ENCODE measurements at regions not wholly inside any gene's neighbourhood (a gene's known extent, or its start where the extent isn't known, plus 50 kb on each side); places are given as distances from the start of the nearest gene placed in this dataset.

- H3K27me3 ChIP-seq (ENCODE audit: control insufficient read depth, insufficient read depth, low read length, poor library complexity, severe bottlenecking) = no peaks in the 10 kb centered on the region
- H3K4me1 ChIP-seq (ENCODE audit: control insufficient read depth, insufficient read depth, low read length) = no peaks in the 10 kb centered on the region
- no peak overlapping the region for H3K4me3 Mint-ChIP-seq
- H3K9ac ChIP-seq (ENCODE audit: extremely low read depth, low read length, poor library complexity, severe bottlenecking) = no peak overlapping the region
- H3K4me1 Mint-ChIP-seq = no peaks in the 10 kb centered on the region
- no peak overlapping the region for H3K4me3 ChIP-seq (ENCODE audit: low read length)
- H3K27ac Mint-ChIP-seq = no peak overlapping the region
- H3K27ac ChIP-seq (ENCODE audit: low read depth, low read length) = no peak overlapping the region
- H3K9me3 ChIP-seq (ENCODE audit: control insufficient read depth, low read length) = peaks cover 6% of the 10 kb centered on the region
- H3K36me3 ChIP-seq (ENCODE audit: control insufficient read depth, insufficient read depth, low read length) = no peaks in the 10 kb centered on the region
- H3K9me3 Mint-ChIP-seq = peaks cover 16% of the 10 kb centered on the region
- no peaks in the 10 kb centered on the region for H3K27me3 Mint-ChIP-seq (ENCODE audit: insufficient read depth)
- no peak for DNase-seq
- no peaks in the 10 kb centered on the region for H3K36me3 Mint-ChIP-seq (ENCODE audit: low read depth)
- TF ChIP-seq, protein P1, sequence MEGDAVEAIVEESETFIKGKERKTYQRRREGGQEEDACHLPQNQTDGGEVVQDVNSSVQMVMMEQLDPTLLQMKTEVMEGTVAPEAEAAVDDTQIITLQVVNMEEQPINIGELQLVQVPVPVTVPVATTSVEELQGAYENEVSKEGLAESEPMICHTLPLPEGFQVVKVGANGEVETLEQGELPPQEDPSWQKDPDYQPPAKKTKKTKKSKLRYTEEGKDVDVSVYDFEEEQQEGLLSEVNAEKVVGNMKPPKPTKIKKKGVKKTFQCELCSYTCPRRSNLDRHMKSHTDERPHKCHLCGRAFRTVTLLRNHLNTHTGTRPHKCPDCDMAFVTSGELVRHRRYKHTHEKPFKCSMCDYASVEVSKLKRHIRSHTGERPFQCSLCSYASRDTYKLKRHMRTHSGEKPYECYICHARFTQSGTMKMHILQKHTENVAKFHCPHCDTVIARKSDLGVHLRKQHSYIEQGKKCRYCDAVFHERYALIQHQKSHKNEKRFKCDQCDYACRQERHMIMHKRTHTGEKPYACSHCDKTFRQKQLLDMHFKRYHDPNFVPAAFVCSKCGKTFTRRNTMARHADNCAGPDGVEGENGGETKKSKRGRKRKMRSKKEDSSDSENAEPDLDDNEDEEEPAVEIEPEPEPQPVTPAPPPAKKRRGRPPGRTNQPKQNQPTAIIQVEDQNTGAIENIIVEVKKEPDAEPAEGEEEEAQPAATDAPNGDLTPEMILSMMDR (conservative IDR thresholded peaks at IDR 0.05) = no peak
Measured at GRCh38 chr6:140697585-140697984, 1323.1 kb upstream of the CITED2 start.

- no peaks in the 10 kb centered on the region for H3K9me3 ChIP-seq (ENCODE audit: control insufficient read depth, low read length)
- no peak for DNase-seq
- H3K27me3 Mint-ChIP-seq (ENCODE audit: insufficient read depth) = no peaks in the 10 kb centered on the region
- no peaks in the 10 kb centered on the region for H3K4me1 Mint-ChIP-seq
- no peaks in the 10 kb centered on the region for H3K36me3 Mint-ChIP-seq (ENCODE audit: low read depth)
- H3K4me3 ChIP-seq (ENCODE audit: low read length) = no peak overlapping the region
- TF ChIP-seq, protein P1 (conservative IDR thresholded peaks at IDR 0.05) = no peak
- H3K4me1 ChIP-seq (ENCODE audit: control insufficient read depth, insufficient read depth, low read length) = no peaks in the 10 kb centered on the region
- WGBS, 2 experiments (ENCODE audit: insufficient coverage in 1 of 2, insufficient read length in 1 of 2) = 91% methylated on average over 1 of the region's 1 CpG; no CpG with 5 or more reads in 1 of the 2 experiments
- H3K27ac Mint-ChIP-seq = no peak overlapping the region
- H3K9me3 Mint-ChIP-seq = no peaks in the 10 kb centered on the region
- H3K36me3 ChIP-seq (ENCODE audit: control insufficient read depth, insufficient read depth, low read length) = no peaks in the 10 kb centered on the region
- no peak overlapping the region for H3K4me3 Mint-ChIP-seq
- H3K27ac ChIP-seq (ENCODE audit: low read depth, low read length) = no peak overlapping the region
- H3K27me3 ChIP-seq (ENCODE audit: control insufficient read depth, insufficient read depth, low read length, poor library complexity, severe bottlenecking) = no peaks in the 10 kb centered on the region
- no peak overlapping the region for H3K9ac ChIP-seq (ENCODE audit: extremely low read depth, low read length, poor library complexity, severe bottlenecking)
Measured at GRCh38 chr6:140684776-140685550, 1310.5 kb upstream of the CITED2 start.

DNA sequence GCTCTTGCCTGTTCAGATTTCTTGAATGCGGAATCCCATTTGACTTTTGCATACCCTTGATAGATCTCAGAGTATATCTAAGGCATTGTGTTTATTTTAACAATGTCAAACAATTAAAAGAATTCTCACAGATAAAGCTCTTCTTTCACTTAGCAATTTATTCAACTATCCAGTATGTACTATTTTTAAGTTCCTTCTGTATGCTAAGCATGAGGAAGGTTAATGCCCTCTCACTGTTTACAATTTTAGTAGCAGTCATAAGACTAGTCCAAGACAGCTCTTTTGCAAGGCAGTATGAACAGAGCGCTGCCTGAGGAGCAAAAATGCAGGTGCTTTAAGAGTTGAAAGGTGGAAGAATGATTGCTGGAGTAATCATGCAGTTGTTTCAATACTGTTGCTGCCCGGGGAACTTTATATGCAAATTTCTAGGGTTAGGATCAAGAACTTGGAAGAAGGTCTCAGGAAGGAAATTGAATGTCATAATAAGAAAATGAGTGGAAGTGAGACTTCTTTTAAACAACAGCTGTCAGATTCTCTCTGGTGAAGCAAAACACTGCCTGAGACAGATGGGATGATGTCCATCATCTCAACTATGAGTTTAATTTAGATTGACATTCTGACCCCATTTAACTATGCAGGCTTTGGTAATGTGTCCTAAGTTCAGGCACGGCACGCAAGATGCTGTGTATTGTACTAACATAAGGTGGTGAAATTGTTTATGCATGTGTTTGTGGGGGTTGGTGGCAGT is 1303.5 kb upstream of the CITED2 start:
- H3K27me3 ChIP-seq (ENCODE audit: control insufficient read depth, insufficient read depth, low read length, poor library complexity, severe bottlenecking) = no peaks in the 10 kb centered on the region
- H3K4me1 ChIP-seq (ENCODE audit: control insufficient read depth, insufficient read depth, low read length) = no peaks in the 10 kb centered on the region
- TF ChIP-seq, protein P1 (conservative IDR thresholded peaks at IDR 0.05) = no peak
- no peak for DNase-seq
- Mint-ChIP-seq H3K36me3 (ENCODE audit: low read depth) (no peaks in the 10 kb centered on the region), H3K4me1 (peaks cover 7% of the 10 kb centered on the region), H3K27ac (no peak overlapping the region), H3K4me3 (no peak overlapping the region), H3K27me3 (ENCODE audit: insufficient read depth) (no peaks in the 10 kb centered on the region), H3K9me3 (peaks cover 3% of the 10 kb centered on the region)
- H3K36me3 ChIP-seq (ENCODE audit: control insufficient read depth, insufficient read depth, low read length) = no peaks in the 10 kb centered on the region
- H3K27ac ChIP-seq (ENCODE audit: low read depth, low read length) = no peak overlapping the region
- H3K9me3 ChIP-seq (ENCODE audit: control insufficient read depth, low read length) = no peaks in the 10 kb centered on the region
- H3K4me3 ChIP-seq (ENCODE audit: low read length) = no peak overlapping the region
- WGBS, 2 experiments (ENCODE audit: insufficient coverage in 1 of 2, insufficient read length in 1 of 2) = 77 to 78% methylated on average over 4 to 5 of the region's 5 CpGs
- no peak overlapping the region for H3K9ac ChIP-seq (ENCODE audit: extremely low read depth, low read length, poor library complexity, severe bottlenecking)

All from endodermal cell (in vitro differentiated cells).